Stimulated activated CD8-positive, alpha-beta memory T cell treated with anti-CD3 and anti-CD28 coated beads, Interleukin-4, amount 100 ng/mL, for 48 hours (primary cell): ENCODE measurements at regions not wholly inside any gene's neighbourhood (a gene's known extent, or its start where the extent isn't known, plus 50 kb on each side); places are given as distances from the start of the nearest gene placed in this dataset.
"Not testable (repeated sequence)": the region's sequence is repeated elsewhere in the genome, so short reads cannot be mapped to it uniquely, and the experiment has no call there.

Experiments
- DNase-seq: peaks from one replicate; pipeline ENCODE4 v3.0.0-alpha.2; 2020

- DNase-seq, result no peak
These were observed 653.3 kb upstream of the PFKP start for GRCh38 chr10:2414039-2414438.

DNA sequence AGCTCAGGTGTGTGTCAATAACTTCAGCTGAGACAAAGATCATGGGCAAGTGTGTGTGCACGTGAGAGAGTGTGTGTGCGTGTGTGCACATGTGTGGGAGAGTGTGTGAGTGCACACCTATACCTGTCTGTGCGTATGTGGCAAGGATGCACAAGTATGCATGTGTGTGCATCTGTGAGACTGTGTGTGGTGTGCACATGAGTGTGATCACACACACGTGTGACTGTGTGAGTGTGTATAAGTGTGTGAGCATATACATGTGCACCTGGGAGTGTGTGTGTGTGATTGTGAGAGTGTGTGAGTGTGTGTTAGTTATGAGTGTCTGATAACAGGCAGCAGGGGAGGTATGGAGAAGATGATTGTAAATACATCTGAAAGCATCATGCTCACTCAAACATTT, 657.3 kb upstream of the PFKP start:
- DNase-seq, result no peak

GRCh38 chr10:2401459-2401858, 664.1 kb upstream of the ADARB2 start:
- DNase-seq, result no peak

GRCh38 chr10:2399482-2399881, 662.2 kb upstream of the ADARB2 start:
- no peak for DNase-seq

- DNase-seq, result no peak
These were observed 655.0 kb upstream of the ADARB2 start for GRCh38 chr10:2392145-2392812.

DNA sequence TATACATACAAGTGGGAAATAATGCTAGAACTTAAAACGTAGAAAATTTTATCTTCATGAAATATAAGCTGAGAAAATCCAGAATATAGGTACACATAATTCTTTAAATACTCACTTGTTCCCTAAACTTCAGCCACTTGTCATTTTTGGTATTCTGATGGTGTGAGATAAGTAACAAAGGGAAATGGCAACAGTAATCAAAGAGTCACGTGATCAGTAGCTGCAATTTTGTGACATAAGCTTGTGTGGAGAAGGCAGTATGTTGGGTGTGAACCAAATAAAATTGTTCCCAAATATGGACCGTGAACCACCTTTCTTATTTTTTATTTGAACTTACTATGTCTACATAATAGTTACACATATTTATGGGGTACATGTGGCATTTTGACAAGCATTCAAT, 650.3 kb upstream of the ADARB2 start:
- no peak for DNase-seq

DNA sequence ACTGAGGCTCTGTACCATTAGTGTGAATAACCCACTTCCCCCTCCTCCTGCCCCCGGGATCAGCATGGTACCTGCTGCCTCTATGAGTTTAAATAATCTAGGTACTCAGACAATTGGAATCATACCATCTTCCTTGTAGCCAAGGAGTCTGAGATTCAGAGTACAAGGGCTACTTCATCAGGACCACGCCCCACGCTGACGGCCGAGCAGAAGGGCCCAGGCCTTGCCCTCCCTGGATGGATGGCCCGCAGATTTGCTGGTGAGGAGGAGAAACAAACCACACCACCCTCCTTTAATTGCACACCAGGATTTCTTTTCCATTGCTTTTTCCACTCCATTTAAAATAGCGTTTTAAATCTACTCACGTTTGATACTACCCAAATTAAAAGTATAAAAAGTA, 649.9 kb upstream of the ADARB2 start:
- DNase-seq, result no peak

GRCh38 chr10:2380218-2380617, 642.9 kb upstream of the ADARB2 start:
- DNase-seq, result no peak

GRCh38 chr10:2367083-2367482, 629.8 kb upstream of the ADARB2 start:
- no peak for DNase-seq

GRCh38 chr10:2366264-2366931, 629.1 kb upstream of the ADARB2 start:
- DNase-seq, result no peak

- DNase-seq, result no peak
These were observed 625.0 kb upstream of the ADARB2 start for GRCh38 chr10:2362331-2362730.

DNA sequence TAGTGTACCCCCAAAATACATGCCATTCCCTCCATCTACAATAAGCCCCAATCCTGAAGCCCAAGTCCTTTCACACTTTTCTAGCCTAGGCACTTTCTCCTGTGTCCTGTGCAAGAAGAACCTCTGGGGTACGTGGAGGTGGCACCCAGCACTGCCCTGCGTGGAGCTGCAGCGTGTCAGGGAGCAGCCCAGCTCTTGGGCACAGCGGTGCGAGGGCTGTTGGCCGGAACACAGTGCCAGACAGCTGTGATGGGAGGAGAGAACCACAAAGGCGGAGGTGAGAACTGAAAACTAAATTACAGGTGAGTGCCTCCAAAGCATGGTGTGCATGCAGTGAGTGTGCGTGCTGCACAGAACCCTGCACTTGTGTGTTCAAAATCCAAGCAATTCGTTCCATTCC, 621.3 kb upstream of the ADARB2 start:
- DNase-seq, result no peak

GRCh38 chr10:2356670-2357069, 619.3 kb upstream of the ADARB2 start:
- no peak for DNase-seq

GRCh38 chr10:2351566-2351965, 614.2 kb upstream of the ADARB2 start:
- DNase-seq, result no peak

DNA sequence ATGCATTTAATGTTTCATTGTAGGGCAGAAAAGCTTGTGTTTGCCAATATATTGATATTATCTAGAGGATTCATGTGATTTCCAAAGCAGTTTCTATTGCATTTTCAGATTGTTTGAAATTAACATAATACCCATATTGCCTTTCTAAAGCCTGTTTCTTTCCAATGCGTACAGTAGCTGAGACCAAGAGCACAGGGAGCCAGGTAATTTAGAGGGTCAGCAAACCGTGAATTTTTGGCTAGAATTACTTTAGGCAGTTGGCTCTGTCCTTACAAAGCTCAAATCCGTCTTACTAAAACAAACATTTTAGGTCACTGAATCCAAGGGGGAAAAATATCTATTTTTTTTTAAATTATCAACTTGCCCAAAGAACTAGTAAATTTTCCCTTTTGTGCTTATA, 604.9 kb upstream of the ADARB2 start:
- no peak for DNase-seq

DNA sequence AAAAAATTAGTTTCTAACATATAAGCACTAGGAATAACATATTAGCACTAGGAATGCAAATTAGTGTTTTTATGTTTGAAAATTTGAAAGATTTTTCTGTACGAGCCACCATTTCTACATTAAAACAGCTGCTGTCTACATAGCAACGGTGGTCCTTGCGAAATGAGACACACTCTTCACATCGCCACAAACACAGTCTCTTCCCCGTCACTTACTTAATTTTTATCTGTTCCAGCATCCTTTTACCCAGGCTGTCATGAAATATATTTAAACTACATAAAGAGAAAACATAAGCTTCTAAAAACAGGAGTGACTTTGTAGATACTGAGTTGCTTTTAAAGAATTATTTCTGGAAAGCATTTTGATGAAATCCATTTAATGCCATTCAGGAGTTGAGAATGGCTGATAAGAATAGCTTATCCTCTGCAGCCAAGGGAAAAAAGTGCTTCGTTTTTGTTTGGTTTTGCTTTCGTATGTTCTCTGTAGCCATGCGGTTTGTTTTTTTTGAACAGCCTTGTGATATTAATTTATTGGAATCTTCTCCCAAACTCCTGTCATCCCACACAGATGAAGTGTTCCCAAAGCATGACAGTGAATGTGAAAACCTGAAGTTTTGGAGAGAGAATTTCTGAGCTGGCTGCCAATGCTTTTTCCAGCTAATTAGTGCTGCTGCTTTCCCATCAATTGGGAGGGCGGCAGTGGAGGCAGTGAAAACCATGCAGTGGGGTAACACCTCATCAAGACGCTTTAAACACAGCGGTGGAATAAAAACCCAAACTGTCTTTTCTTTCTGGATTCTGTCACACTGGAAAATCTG, 603.7 kb upstream of the ADARB2 start:
- DNase-seq, result no peak

- no peak for DNase-seq
These were observed 598.3 kb upstream of the ADARB2 start for GRCh38 chr10:2335626-2336025.

GRCh38 chr10:2334575-2334974, 597.2 kb upstream of the ADARB2 start:
- DNase-seq, result no peak

GRCh38 chr10:2329082-2329481, 591.8 kb upstream of the ADARB2 start:
- no peak for DNase-seq

GRCh38 chr10:2326411-2326810, 589.1 kb upstream of the ADARB2 start:
- DNase-seq, result no peak

GRCh38 chr10:2315045-2315485, 577.7 kb upstream of the ADARB2 start:
- not testable (repeated sequence) for DNase-seq

GRCh38 chr10:2306081-2306480, 568.8 kb upstream of the ADARB2 start:
- DNase-seq, result no peak

DNA sequence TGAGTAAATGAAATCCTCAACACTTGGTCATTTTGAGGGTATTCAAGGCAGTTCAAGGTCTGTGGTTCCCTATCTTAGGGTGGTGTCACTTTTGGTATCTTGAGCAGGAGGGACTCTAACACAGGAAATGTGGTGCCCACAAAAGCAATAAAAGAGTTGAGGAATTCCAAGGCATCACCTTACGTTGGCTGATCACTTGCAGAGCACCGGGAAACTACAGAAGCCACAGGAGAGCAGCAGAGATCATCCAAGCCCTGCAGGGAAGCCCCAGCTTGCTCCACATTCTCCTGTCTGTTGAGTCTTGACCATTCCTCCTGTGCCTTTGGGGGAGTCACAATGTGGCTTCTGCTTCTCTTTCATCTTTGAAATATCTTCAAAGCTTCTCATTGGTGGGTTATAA, 565.8 kb upstream of the ADARB2 start:
- DNase-seq, result no peak

DNA sequence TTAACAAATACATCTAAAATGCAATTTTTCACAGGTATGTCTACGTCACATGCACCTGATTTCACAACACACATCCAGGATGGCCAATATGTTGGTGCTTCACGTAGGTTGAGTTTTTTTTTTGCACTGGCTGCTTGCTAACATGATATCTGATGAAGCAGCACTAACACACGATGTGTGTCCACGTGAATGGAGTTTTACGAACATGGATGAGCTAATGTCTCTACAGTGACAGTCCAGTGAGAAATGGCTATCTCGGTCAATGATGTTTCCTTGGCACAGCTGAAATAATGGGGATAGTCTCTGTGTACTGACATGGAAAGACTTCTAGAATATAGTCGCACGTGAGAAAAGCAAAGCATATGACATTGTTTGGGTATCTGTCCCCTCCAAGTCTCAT, 563.9 kb upstream of the ADARB2 start:
- DNase-seq, result no peak
